RWPE1 (cell line): ENCODE measurements at regions not wholly inside any gene's neighbourhood (a gene's known extent, or its start where the extent isn't known, plus 50 kb on each side); places are given as distances from the start of the nearest gene placed in this dataset.
A peak's percentile ranks its signal among the peaks of the same experiment; 100 is the strongest.

ENCODE experiments used
- CTCF ChIA-PET: fragments of 350-600 bp; sonication (Branson Sonifier 250); formaldehyde crosslinking; extraction: SDS; loops from one replicate; lab custom pipeline; 2021; lab: Yijun Ruan, JAX
- POLR2A ChIA-PET: fragments of 400-600 bp; formaldehyde crosslinking; extraction: SDS; loops from one replicate; lab custom pipeline; 2020; ENCODE audit warnings: antibody characterized with exemption; ENCODE audit not compliant: low non-redundant PET; lab: Yijun Ruan, JAX
- DNase-seq: peaks from one replicate; pipeline ENCODE4 v3.0.0; 2012; ENCODE audit warnings: low spot score
- H3K27ac ChIP-seq: fragments of 450-650 bp; 2 replicates; pipeline ENCODE4 v1.5.1; 2017
- TF ChIP-seq, protein P1 (sequence below): fragments of 450-650 bp; conservative IDR thresholded peaks from 2 replicates; pipeline ENCODE4 v1.5.1; 2017; ENCODE audit warnings: low read depth, mild to moderate bottlenecking

DNA sequence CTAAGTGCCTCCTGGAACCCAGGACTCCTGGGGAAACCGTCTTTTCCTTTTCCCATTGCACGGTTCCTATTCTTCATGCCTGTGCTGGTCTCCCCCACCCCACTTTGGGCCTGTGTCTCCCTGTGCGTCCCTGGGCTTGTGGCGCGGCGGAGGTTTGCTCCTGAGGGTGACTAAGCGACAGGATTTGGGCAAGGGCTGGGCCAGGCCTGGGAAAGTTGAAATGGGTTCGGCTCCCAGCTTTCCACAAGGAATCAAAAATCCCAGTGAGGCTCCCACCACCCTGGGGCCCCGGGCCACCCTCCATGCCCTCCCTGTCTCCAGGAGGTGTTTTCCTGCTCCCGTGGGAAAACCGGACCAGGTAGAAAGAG, 197.6 kb downstream of the NDUFA10 start:
- DNase-seq: no peak
- H3K27ac ChIP-seq: no peak overlapping the region
- POLR2A ChIA-PET: no interaction called here
- CTCF ChIA-PET: no interaction called here
- TF ChIP-seq, protein P1, sequence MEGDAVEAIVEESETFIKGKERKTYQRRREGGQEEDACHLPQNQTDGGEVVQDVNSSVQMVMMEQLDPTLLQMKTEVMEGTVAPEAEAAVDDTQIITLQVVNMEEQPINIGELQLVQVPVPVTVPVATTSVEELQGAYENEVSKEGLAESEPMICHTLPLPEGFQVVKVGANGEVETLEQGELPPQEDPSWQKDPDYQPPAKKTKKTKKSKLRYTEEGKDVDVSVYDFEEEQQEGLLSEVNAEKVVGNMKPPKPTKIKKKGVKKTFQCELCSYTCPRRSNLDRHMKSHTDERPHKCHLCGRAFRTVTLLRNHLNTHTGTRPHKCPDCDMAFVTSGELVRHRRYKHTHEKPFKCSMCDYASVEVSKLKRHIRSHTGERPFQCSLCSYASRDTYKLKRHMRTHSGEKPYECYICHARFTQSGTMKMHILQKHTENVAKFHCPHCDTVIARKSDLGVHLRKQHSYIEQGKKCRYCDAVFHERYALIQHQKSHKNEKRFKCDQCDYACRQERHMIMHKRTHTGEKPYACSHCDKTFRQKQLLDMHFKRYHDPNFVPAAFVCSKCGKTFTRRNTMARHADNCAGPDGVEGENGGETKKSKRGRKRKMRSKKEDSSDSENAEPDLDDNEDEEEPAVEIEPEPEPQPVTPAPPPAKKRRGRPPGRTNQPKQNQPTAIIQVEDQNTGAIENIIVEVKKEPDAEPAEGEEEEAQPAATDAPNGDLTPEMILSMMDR: no peak

DNA sequence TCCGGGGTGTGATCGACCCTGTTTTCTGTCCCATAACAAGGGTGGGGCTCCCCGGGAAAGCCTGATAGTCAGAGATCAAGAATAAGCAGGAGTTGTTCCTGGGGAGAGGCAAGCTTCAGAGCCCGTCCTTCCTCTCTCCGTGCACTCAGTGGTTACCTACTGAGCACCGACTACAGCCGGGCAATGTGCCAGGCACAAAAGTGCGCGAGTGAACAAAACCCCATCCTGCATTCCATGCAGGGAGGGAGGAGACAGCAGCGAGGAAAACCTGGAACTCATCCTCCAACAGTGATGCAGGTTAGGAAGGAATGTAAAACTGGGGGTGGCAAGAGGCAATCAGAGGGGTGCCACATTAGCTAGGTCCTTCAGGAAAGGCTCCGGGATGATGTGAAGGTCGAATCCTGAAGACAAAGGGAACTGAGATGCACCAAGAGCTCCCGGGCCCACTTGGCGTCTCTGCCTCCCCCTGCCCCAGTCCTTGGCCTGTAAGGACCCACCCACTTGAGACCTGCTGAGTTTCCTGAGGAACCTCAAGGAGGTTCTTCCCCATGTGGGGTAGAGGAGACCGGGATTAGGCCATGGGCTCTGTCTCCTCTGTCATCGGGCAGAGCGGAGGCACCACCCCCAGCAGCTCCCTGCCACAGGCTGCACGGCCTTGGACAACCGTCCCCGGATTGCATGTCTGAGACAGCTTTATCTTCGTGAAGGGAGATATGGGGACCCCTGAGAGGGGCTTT, 198.2 kb downstream of the NDUFA10 start:
- no peak for DNase-seq
- CTCF ChIA-PET: no interaction called here

GRCh38 chr2:239826376-239826775, 198.8 kb downstream of the NDUFA10 start:
- TF ChIP-seq, protein P1: no peak
- no peak for DNase-seq
- H3K27ac ChIP-seq: no peak overlapping the region
- CTCF ChIA-PET: interaction anchor here (0.7 kb wide), 1 partner anchor 135 kb away, joined by 3 read pairs; no protein-coding TSS in a partner anchor
- POLR2A ChIA-PET: no interaction called here

More for the DNA sequence above, 198.2 kb downstream of the NDUFA10 start:
- TF ChIP-seq, protein P1: no peak
- H3K27ac ChIP-seq: no peak overlapping the region
- POLR2A ChIA-PET: no interaction called here

GRCh38 chr2:239825705-239825979, 199.5 kb downstream of the NDUFA10 start:
- ChIA-PET CTCF (interaction anchor here (0.7 to 0.9 kb wide), 2 partner anchors 134 to 172 kb away, joined by 3 read pairs; no protein-coding TSS in a partner anchor), POLR2A (no interaction called here)
- H3K27ac ChIP-seq: no peak overlapping the region
- no peak for DNase-seq
- TF ChIP-seq, protein P1: no peak

DNA sequence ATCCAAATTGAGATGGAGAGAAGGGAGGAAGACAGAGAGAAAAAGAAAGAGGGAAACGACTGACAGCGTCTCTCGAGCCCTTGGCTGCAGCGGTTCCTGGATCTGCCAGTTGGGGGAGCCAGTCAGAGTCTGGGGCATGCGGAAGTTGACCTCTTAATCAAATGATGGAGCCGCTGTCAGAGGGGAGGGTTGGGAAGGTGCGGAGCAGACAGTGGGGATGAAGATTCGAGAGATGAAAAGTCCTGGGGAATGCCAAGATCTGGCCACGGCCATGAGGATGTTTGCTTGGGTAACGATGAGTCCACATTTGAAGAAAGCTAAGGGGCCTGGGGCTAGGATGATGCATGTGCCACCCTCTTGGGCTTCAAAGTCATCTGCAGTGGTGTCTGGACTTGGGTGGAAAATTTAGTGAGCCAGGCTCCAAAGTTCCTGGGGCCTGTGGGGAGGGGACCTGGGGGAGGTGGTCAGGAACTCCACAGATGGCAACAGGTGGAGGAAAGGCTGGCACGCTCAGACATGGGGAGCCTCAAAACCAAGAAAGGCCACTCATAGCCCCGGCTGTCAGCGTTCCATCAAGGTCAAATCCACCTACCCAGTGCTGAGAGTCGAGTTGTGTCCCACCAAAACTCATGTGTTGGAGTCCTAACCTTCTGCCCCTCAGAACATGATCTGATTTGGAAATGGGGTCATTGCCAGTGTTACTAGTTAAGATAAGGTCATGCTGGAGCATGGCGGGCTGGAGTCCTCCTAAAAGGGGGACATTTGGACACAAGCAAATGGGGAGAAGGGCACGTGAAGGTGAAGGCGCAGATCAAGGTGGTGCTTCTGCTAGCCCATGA, 200.1 kb downstream of the NDUFA10 start:
- CTCF ChIA-PET: interaction anchor here (0.5 to 1.5 kb wide), 11 partner anchors 16 to 429 kb away, joined by 3 to 5 read pairs (median 3); no protein-coding TSS in a partner anchor
- DNase-seq: no peak
- no peak overlapping the region for H3K27ac ChIP-seq
- TF ChIP-seq, protein P1: no peak
- POLR2A ChIA-PET: no interaction called here

DNA sequence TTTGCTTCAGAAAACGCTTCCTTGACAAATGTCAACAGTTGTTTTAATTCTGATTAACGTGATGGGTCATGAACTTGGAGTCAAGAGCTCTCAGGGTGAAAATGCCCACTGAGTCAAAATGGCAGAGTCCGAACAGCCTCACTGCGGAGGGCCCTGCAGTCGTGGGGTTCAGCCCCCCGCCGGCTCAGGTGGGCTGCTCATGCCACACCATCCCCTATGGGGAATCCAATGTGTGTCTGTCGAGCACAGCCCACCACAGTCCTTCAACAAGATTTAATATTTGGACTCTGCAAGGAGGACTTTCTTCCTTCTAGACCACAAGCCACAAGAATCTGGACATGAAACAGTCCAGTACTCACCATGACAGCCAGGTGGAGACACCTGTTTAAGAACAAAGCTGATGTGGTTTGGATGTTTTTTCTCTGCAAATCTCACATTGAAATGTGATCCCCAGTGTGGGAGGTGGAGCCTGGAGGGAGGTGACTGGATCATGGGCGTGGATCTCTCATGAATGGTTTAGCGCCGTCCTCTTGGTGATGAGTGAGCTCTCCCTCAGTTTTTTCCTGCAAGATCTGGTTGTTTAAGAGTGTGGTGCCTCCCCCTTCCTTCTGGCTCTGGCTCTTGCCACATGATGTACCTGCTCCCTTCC, 201.0 kb downstream of the NDUFA10 start:
- POLR2A ChIA-PET: no interaction called here

More for the DNA sequence above, 201.0 kb downstream of the NDUFA10 start:
- no peak overlapping the region for H3K27ac ChIP-seq
- DNase-seq: peak; percentile 75
- TF ChIP-seq, protein P1: 0 out of 2 replicates have a peak, but pooled peaks have one; percentile 7
- CTCF ChIA-PET: interaction anchor here (0.5 to 1.5 kb wide), 13 partner anchors 17 to 1109 kb away, joined by 3 to 5 read pairs (median 4); no protein-coding TSS in a partner anchor
